Upper lobe of left lung (tissue), 6 donors: ENCODE measurements at regions not wholly inside any gene's neighbourhood (a gene's known extent, or its start where the extent isn't known, plus 50 kb on each side); places are given as distances from the start of the nearest gene placed in this dataset.

ENCODE experiments used
- ATAC-seq, 2 donors: fragments of 200-7000 bp; cut with Tn5 transposase; one replicate each; pipeline ENCODE4 v1.9.1; 2022; ENCODE audit warnings: mild to moderate bottlenecking in 2 of 2, moderate library complexity in 2 of 2; ENCODE audit not compliant: low FRiP score in 2 of 2
- DNase-seq, 2 donors: peaks; one replicate each; pipeline ENCODE4 v3.0.0-alpha.2; 2019 to 2020
- H3K27ac ChIP-seq, 4 donors: fragments of 200-600 bp; sonication (generic); one replicate each; pipeline ENCODE4 v1.5.1; 2016 to 2019
- H3K27me3 ChIP-seq, 4 donors: fragments of 200-600 bp; sonication (generic); one replicate each; pipeline ENCODE4 v1.5.1; 2017 to 2019
- H3K36me3 ChIP-seq, 4 donors: fragments of 200-600 bp; sonication (generic); one replicate each; pipeline ENCODE4 v1.5.1; 2016 to 2019
- H3K4me1 ChIP-seq, 4 donors: fragments of 200-600 bp; sonication (generic); one replicate each; pipeline ENCODE4 v1.5.1; 2018 to 2019
- H3K4me3 ChIP-seq, 4 donors: fragments of 200-600 bp; sonication (generic); one replicate each; pipeline ENCODE4 v1.5.1; 2017 to 2019; ENCODE audit warnings: mild to moderate bottlenecking in 2 of 4, moderate library complexity in 1 of 4
- H3K9me3 ChIP-seq, 4 donors: fragments of 200-600 bp; sonication (generic); one replicate each; pipeline ENCODE4 v1.5.1; 2018 to 2019
- EP300 ChIP-seq, 4 donors: sonication (generic); formaldehyde crosslinking; IDR thresholded peaks; one replicate each; pipeline ENCODE4 v1.5.1; 2017; ENCODE audit warnings: antibody characterized with exemption in 4 of 4, control low read depth in 2 of 4
- POLR2A ChIP-seq, 4 donors: fragments of 450-650 bp; IDR thresholded peaks; one replicate each; pipeline ENCODE4 v1.5.1; 2016 to 2017; ENCODE audit warnings: antibody characterized with exemption in 4 of 4, mild to moderate bottlenecking in 2 of 4
- POLR2AphosphoS5 ChIP-seq, 2 donors: sonication (generic); formaldehyde crosslinking; IDR thresholded peaks; one replicate each; pipeline ENCODE4 v1.5.1; 2017; ENCODE audit warnings: antibody characterized with exemption in 2 of 2
- WGBS, 2 donors: methylation state at CpG; one replicate each; pipeline ENCODE4 v1.1.5; 2017 to 2018; 5-methylcytosine and 5-hydroxymethylcytosine counted together
- TF ChIP-seq, protein P1 (sequence below), 6 experiments: fragments of 450-650 bp in 4 of 6; fragments of 200-600 bp in 2 of 6; sonication (generic) in 2 of 6; IDR thresholded peaks; one replicate each; pipeline ENCODE4 v1.5.1; 2016 to 2019; ENCODE audit warnings: antibody characterized with exemption in 6 of 6
- donor health status: DM: no; HTN: no; CAD: no; lungs with moderate emphysema.
- donor health status: DM: no; HTN: yes; CAD: no; lungs with severe emphysema.

GRCh38 chr2:12333293-12333692 lies 383.4 kb upstream of the TRIB2 start:
- no peaks in the 10 kb centered on the region for H3K4me1 ChIP-seq
- no peak for ATAC-seq
- no peak for DNase-seq
- H3K36me3 ChIP-seq, result no peaks in the 10 kb centered on the region
- H3K9me3 ChIP-seq, result no peaks in the 10 kb centered on the region
- no peaks in the 10 kb centered on the region for H3K27me3 ChIP-seq
- no peak overlapping the region for H3K4me3 ChIP-seq
- 75% methylated on average over 2 of the region's 2 CpGs for WGBS, 2 donors
- TF ChIP-seq POLR2A (IDR thresholded peaks at IDR 0.05) (no peak), EP300 (IDR thresholded peaks at IDR 0.05) (no peak), POLR2AphosphoS5 (IDR thresholded peaks at IDR 0.05) (no peak)
- TF ChIP-seq, protein P1, sequence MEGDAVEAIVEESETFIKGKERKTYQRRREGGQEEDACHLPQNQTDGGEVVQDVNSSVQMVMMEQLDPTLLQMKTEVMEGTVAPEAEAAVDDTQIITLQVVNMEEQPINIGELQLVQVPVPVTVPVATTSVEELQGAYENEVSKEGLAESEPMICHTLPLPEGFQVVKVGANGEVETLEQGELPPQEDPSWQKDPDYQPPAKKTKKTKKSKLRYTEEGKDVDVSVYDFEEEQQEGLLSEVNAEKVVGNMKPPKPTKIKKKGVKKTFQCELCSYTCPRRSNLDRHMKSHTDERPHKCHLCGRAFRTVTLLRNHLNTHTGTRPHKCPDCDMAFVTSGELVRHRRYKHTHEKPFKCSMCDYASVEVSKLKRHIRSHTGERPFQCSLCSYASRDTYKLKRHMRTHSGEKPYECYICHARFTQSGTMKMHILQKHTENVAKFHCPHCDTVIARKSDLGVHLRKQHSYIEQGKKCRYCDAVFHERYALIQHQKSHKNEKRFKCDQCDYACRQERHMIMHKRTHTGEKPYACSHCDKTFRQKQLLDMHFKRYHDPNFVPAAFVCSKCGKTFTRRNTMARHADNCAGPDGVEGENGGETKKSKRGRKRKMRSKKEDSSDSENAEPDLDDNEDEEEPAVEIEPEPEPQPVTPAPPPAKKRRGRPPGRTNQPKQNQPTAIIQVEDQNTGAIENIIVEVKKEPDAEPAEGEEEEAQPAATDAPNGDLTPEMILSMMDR (IDR thresholded peaks at IDR 0.05), result no peak
- H3K27ac ChIP-seq, result no peak overlapping the region

GRCh38 chr2:12334412-12334966 lies 382.2 kb upstream of the TRIB2 start:
- Histone ChIP-seq H3K27me3 (no peaks in the 10 kb centered on the region), H3K4me3 (no peak overlapping the region), H3K4me1 (no peaks in the 10 kb centered on the region), H3K9me3 (no peaks in the 10 kb centered on the region), H3K36me3 (no peaks in the 10 kb centered on the region), H3K27ac (no peak overlapping the region)
- WGBS, 2 donors, result 83 to 85% methylated on average over 11 of the region's 11 CpGs
- TF ChIP-seq POLR2A (IDR thresholded peaks at IDR 0.05) (no peak), POLR2AphosphoS5 (IDR thresholded peaks at IDR 0.05) (no peak), EP300 (IDR thresholded peaks at IDR 0.05) (no peak)
- TF ChIP-seq, protein P1 (IDR thresholded peaks at IDR 0.05), result no peak
- ATAC-seq (no peak), DNase-seq (no peak)

GRCh38 chr2:12335131-12335530 lies 381.6 kb upstream of the TRIB2 start:
- no peak for ATAC-seq
- WGBS, 2 donors, result 72 to 76% methylated on average over 6 of the region's 6 CpGs

DNA sequence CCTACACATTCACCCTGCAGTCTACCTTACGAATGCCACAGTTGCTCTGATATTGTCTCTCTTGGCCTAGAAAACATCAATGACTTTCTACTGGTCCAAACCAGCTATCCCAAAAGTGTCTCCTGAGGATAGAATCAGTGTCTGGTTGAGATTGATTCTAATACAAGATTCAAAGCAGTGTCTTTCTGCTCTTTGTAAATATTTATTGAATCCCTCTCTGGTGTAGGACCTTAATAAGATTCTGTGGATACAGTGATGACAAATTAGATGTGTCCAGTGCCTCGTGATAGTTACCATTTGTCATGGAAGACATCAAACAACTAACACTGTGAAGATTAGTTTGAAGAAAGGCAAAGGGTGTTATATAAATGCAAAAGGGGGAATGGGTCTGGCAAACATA lies 380.7 kb upstream of the TRIB2 start:
- no peaks in the 10 kb centered on the region for H3K4me1 ChIP-seq
- TF ChIP-seq, protein P1 (IDR thresholded peaks at IDR 0.05), result no peak
- no peak for TF ChIP-seq POLR2A (IDR thresholded peaks at IDR 0.05)
- TF ChIP-seq POLR2AphosphoS5 (IDR thresholded peaks at IDR 0.05), result no peak
- no peak for TF ChIP-seq EP300 (IDR thresholded peaks at IDR 0.05)
- no peak overlapping the region for H3K27ac ChIP-seq
- no peak overlapping the region for H3K4me3 ChIP-seq
- H3K36me3 ChIP-seq, result no peaks in the 10 kb centered on the region
- 80 to 86% methylated on average over 2 of the region's 2 CpGs for WGBS, 2 donors
- H3K9me3 ChIP-seq, result no peaks in the 10 kb centered on the region
- H3K27me3 ChIP-seq, result no peaks in the 10 kb centered on the region
- no peak for DNase-seq
- ATAC-seq, result no peak

More at GRCh38 chr2:12335131-12335530, 381.6 kb upstream of the TRIB2 start:
- no peak overlapping the region for H3K4me3 ChIP-seq
- no peaks in the 10 kb centered on the region for H3K4me1 ChIP-seq
- no peak for DNase-seq
- H3K27me3 ChIP-seq, result no peaks in the 10 kb centered on the region
- no peaks in the 10 kb centered on the region for H3K36me3 ChIP-seq
- H3K27ac ChIP-seq, result no peak overlapping the region
- H3K9me3 ChIP-seq, result no peaks in the 10 kb centered on the region
- TF ChIP-seq EP300 (IDR thresholded peaks at IDR 0.05), result no peak
- TF ChIP-seq, protein P1 (IDR thresholded peaks at IDR 0.05), result no peak
- TF ChIP-seq POLR2A (IDR thresholded peaks at IDR 0.05), result no peak
- no peak for TF ChIP-seq POLR2AphosphoS5 (IDR thresholded peaks at IDR 0.05)
